ENCODE measurements at regions not wholly inside any gene's neighbourhood (a gene's known extent, or its start where the extent isn't known, plus 50 kb on each side); places are given as distances from the start of the nearest gene placed in this dataset.

DNA sequence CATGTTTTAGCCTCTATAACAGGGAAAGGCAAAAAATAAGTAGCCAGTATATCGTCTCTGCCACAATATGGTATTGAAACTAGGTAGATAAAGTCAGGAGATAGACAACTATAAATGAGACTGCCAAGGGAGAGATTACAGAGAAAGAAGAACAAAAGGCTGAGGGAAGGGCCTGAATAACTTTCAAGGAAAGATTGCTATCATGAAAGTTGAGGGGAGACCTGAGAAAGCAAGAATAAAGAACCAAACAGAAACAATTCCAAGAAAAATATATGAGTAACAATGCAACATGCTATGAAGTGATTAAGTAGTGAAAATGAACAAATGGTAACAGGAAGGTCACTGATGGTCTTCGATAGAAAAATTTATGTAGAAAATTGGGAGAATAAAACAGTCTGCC, 690.1 kb downstream of the METTL15 start:
- TF ChIP-seq TAF1 (IDR thresholded peaks at IDR 0.05; ENCODE audit: low read depth) (no peak), EP300 (IDR thresholded peaks at IDR 0.05; ENCODE audit: borderline replicate concordance) (no peak), CEBPB (IDR thresholded peaks at IDR 0.05) (no peak), FOXM1 (IDR thresholded peaks at IDR 0.05; ENCODE audit: borderline replicate concordance, low read depth) (no peak), EGR1 (IDR thresholded peaks at IDR 0.05) (no peak), RAD21 (IDR thresholded peaks at IDR 0.05; ENCODE audit: low read depth) (no peak), NFIC (IDR thresholded peaks at IDR 0.05) (no peak), CREB1 (IDR thresholded peaks at IDR 0.05; ENCODE audit: low read depth) (no peak), YY1 (IDR thresholded peaks at IDR 0.05; ENCODE audit: low read depth) (no peak)
- TF ChIP-seq, protein P1, sequence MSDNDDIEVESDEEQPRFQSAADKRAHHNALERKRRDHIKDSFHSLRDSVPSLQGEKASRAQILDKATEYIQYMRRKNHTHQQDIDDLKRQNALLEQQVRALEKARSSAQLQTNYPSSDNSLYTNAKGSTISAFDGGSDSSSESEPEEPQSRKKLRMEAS (IDR thresholded peaks at IDR 0.05) = no peak
- TF ChIP-seq, protein P2, sequence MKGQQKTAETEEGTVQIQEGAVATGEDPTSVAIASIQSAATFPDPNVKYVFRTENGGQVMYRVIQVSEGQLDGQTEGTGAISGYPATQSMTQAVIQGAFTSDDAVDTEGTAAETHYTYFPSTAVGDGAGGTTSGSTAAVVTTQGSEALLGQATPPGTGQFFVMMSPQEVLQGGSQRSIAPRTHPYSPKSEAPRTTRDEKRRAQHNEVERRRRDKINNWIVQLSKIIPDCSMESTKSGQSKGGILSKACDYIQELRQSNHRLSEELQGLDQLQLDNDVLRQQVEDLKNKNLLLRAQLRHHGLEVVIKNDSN (IDR thresholded peaks at IDR 0.05) = no peak
- TF ChIP-seq, protein P3, sequence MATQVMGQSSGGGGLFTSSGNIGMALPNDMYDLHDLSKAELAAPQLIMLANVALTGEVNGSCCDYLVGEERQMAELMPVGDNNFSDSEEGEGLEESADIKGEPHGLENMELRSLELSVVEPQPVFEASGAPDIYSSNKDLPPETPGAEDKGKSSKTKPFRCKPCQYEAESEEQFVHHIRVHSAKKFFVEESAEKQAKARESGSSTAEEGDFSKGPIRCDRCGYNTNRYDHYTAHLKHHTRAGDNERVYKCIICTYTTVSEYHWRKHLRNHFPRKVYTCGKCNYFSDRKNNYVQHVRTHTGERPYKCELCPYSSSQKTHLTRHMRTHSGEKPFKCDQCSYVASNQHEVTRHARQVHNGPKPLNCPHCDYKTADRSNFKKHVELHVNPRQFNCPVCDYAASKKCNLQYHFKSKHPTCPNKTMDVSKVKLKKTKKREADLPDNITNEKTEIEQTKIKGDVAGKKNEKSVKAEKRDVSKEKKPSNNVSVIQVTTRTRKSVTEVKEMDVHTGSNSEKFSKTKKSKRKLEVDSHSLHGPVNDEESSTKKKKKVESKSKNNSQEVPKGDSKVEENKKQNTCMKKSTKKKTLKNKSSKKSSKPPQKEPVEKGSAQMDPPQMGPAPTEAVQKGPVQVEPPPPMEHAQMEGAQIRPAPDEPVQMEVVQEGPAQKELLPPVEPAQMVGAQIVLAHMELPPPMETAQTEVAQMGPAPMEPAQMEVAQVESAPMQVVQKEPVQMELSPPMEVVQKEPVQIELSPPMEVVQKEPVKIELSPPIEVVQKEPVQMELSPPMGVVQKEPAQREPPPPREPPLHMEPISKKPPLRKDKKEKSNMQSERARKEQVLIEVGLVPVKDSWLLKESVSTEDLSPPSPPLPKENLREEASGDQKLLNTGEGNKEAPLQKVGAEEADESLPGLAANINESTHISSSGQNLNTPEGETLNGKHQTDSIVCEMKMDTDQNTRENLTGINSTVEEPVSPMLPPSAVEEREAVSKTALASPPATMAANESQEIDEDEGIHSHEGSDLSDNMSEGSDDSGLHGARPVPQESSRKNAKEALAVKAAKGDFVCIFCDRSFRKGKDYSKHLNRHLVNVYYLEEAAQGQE (IDR thresholded peaks at IDR 0.05; ENCODE audit: low read depth) = no peak

Data from Ishikawa (cell line).